ENCODE measurements at regions not wholly inside any gene's neighbourhood (a gene's known extent, or its start where the extent isn't known, plus 50 kb on each side); places are given as distances from the start of the nearest gene placed in this dataset.

DNA sequence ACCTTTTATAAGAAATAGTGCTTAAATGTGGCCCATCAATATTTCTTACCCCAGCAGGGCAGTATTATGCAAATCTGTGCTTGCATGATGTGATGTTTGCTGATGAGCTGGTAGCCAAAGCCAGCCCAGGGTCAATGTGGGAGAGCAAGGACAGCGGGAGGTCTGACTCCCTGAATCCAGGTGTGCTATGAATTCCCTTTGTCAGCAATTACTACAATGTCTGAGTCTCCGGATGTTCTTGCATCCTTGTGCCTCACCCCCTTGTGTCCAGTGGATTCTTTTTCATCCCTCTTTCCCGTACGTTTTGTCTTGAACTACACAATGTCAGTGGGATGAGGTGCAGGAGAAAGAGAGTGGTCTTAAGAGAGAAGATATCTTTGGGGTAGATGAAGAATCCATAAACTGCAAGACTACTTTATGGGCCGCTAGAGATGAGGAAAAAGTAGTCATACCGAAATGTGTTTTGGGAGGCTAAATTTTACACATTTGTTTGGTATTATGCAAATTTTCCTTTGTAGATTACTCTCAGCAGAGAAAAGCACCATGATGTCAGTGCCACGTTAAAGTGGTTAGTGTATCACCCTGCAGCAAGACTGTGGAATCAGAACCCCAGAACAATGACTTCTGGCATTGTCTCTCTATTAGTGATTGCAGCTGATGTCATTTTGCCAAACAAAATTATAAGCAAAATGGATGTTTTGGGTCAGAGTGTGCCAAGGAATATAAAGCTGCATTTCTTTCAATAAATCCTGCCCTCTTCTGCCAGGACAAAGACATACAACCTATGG is 53.5 kb upstream of the TSHZ3 start:
- ATAC-seq, result no peak
- DNase-seq, result no peak
- intact Hi-C loops (cut with micrococcal nuclease), result no loop called here

DNA sequence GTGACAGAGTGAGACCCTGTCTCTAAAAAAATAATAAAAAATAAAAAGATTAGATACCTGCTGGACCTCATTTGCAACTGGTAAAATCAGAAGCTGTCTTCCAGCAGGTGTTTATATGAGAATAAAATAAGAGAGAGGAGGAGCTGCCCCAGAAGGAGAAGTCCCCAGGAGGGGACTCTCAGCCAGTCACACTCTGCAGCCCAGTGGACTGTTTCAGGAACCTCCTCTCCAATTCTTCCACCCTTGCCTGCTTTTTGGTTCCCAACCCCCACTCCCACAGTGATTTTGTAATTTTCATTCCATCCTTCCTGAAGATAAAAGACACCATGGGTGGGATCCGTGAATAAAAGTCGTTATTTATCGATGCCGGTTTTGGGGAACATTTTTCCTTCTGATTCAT is 56.9 kb upstream of the TSHZ3 start:
- DNase-seq (no peak), ATAC-seq (no peak)
- intact Hi-C loops (cut with micrococcal nuclease), result no loop called here

DNA sequence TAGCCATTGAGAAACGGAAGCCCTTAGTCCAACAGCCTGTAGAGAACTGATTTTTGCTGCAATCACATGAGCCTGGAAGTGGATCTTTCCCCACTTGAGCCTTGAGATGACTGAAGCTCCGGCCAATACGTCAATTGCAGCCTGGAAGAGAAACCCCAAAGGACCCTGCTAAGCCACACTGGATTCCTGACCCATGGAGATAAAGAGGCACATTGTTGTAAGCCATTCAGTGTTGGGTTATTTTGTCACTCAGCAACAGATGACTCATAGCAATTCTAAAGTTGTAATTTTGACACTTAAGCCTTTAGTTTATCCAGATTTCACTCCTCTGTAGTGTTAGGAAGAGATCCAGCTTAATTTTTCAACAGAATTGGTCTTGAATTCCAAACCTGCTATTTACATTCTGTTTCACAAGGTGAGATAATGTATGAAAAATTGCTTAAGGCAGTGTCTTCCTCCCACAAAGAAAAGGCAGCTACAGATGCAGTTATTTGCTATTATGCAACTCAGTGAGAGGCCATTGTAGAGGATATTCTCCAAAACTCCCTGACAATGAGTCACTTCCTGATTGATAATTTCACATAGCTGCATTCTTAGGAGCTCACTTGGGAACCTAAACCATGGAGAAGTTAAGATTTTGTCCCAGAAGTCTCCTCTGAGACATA is 59.4 kb upstream of the TSHZ3 start:
- intact Hi-C loops (cut with micrococcal nuclease), result no loop called here
- peak; percentile 96 for ATAC-seq
- peak; percentile 31 for DNase-seq

DNA sequence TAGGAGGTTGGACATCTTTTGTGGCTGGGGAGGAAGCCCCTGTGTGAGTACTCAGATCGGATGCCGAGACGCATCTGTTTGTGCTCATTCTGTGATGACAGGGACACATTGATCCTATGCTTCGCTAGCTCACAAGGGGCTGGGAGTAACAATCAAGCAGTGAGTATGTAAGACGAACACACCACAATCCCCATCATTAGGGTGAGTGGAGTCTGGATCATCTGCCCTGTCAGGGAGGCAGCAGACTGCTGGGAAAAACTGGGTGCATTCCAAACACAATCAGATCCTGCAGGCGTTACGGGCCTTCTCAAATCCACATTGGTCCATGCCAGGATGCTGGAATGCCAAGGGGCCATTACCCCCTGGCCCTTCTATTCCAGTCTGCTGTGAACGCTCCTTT is 64.1 kb upstream of the TSHZ3 start:
- intact Hi-C loops (cut with micrococcal nuclease), result no loop called here
- no peak for DNase-seq
- ATAC-seq, result no peak

DNA sequence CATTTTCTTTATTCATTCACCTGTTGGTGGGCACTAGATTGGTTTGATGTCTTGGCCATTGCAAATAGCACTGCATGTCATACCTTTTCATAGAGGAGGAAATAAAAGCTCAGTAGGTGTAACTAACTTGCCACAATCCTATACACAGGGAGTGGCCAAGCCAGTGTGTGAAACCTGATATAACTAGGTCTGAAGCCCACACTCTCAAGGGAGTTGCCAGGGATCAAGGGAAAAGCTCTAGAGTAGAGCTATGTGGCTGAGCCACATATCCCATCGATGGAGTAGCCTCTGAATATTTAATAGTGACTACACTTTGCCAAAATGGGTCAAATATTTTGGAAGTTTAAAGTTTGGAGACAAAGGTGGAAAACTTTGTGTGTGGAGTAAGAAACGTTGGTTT is 66.1 kb upstream of the TSHZ3 start:
- ATAC-seq (no peak), DNase-seq (no peak)
- intact Hi-C loops (cut with micrococcal nuclease), result no loop called here

DNA sequence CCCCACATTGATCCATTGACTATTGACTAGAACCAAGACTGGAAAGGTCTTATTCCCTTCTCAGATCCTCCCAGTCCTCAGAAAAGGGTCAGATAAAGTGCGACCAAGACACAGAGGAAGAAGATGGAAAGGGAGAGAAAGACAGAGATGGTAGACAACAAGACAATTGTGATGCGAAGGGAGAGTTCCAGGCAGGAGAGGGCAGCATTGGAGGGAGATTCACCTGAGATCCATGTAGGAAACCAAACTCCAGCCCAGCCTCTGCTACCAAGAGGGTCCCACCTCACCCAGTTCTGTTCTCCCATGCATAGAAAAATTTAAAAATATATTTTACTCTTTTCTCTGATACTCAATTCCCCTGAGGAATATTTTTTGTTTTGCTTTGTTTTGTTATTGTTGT is 67.3 kb upstream of the TSHZ3 start:
- intact Hi-C loops (cut with micrococcal nuclease), result no loop called here
- no peak for ATAC-seq
- no peak for DNase-seq

DNA sequence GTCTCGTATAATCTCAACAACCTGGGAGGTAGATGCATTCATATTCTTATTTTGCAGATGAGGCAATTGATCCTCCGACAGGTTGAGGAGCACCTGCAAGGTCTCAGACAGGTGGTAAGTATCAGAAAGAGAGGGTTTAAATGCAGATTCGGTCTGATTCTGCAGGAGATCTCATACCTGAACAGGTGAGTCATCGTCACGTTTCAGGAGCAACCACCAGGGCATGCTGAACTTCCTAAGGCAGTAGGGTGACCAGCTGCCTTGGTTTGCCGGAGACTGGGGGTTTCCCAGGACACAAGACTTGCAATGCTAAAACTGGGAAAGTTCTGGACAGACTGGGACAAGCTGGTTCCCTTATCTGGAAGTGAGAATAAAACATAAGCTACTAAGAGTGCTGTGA is 68.8 kb upstream of the TSHZ3 start:
- intact Hi-C loops (cut with micrococcal nuclease), result no loop called here
- ATAC-seq (no peak), DNase-seq (no peak)

DNA sequence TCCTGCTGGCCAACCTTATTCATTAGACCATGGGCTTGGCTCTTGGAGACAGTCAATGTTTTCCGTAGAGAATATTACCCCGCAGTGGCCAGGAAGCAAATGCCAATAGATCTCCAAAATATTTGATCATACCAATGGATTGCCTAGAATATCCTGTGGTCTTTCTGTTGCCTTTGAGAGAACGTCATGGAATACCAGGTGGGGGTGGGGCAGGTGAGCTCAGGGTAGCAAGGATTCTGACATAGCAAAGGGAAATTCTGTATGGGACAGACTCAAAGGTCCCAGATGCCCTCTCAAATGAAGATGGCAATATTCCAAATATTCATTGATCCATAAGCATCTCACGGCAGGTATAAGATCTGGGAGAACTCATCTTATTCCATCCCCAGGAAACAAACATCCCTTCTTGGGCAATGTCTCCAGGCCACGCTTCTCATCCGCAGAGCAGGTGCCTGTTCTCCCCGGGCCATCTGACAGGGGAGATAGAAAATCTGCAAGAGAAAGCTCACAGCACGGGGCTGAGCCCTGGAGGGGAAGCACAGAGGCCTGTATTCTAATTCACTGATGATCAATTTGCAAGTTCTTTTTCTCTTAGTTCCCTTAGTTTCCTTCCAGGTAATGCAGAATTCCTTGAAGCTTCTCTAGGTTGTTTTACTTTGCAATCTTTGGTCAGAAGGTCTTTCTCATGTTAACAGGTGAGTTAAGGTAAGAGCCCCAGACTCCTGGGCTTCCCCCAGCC is 69.6 kb upstream of the TSHZ3 start:
- ATAC-seq, result no peak
- DNase-seq, result no peak
- intact Hi-C loops (cut with micrococcal nuclease), result no loop called here

DNA sequence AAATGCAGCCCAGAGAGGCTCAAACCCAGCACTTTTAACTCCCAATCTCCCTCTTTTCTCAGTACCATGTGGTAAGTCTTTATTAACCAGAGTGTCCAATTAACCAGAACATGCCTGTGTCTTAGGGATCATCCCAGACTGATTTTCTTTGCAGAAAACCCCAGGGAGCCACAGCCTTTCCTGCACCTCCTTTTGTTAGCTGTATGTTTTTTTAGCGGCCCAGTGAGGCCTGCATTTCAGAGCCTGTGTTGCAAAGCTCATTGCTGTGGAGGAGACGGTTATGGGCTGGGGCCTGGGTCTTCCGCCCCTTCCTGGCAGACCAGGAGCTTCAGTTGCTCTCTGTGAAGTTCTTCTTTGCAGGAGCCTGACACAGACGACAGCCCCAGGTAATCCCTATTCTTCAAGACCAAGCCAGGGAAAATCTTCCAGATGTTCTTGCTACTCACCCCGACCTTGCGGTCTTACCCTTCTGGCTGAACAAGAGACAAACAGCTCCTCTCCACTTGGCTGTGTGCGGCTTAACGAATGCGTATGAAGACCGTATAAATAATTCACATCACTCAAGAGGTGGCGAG is 70.7 kb upstream of the TSHZ3 start:
- no peak for ATAC-seq
- intact Hi-C loops (cut with micrococcal nuclease), result no loop called here
- no peak for DNase-seq

DNA sequence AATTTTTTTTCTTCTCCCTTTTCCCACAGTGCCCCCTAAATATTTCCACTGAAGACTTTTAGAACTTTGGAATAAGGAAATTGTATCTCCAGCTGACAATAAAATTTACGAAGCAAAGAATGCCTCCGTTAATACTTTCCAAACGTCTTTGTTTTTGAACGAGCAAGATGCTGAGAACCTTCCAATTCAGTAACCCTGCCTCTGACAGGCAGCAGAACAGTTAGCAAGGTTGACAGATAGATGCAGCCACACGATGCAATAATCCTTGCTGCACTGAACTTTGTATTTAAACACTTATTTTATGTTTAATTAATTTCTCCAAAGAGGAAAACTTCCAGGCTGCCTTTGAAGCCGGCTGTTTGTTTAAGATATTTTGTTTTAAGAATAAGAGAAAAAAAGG is 71.8 kb upstream of the TSHZ3 start:
- DNase-seq (no peak), ATAC-seq (no peak)
- intact Hi-C loops (cut with micrococcal nuclease), result no loop called here

DNA sequence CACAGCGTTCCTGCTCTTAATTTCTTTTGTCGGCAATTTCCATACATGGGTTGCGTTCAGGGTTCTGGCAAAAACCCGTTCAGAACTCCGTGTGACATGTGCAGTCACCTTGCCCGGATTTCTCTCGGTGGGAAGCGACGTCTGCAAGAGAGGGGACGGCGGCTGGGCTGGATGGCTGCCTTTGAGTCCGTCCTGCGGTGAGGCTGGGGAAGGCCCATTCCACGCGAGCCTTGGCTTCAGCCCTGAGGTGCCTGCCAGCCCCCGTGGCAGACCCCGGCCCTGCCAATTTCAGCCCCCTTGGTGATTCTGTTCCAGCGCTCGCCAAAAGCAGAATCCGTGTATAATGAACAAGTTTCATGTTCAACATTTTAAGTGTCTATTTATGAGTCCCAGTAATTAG is 72.6 kb upstream of the TSHZ3 start:
- ATAC-seq (no peak), DNase-seq (no peak)
- intact Hi-C loops (cut with micrococcal nuclease), result no loop called here

DNA sequence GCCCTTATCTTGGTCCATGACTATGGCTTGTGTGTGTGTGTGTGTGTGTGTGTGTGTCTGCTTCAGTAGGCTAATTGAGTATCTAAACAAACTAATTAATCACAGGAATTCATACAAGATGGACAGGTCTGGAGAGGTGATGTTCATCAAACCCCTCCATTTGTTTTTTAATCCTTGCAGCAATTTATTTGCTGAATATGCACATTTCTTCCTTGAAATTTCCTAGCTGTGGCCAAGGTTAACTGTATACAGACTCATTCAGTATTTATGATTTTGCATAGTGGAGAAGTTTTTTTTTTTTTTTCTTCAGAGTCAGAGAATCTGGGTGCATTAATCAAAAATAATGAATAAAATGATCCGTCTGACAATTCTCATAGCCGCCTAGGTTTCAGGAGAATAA is 74.7 kb upstream of the TSHZ3 start:
- DNase-seq (no peak), ATAC-seq (no peak)
- intact Hi-C loops (cut with micrococcal nuclease), result no loop called here

DNA sequence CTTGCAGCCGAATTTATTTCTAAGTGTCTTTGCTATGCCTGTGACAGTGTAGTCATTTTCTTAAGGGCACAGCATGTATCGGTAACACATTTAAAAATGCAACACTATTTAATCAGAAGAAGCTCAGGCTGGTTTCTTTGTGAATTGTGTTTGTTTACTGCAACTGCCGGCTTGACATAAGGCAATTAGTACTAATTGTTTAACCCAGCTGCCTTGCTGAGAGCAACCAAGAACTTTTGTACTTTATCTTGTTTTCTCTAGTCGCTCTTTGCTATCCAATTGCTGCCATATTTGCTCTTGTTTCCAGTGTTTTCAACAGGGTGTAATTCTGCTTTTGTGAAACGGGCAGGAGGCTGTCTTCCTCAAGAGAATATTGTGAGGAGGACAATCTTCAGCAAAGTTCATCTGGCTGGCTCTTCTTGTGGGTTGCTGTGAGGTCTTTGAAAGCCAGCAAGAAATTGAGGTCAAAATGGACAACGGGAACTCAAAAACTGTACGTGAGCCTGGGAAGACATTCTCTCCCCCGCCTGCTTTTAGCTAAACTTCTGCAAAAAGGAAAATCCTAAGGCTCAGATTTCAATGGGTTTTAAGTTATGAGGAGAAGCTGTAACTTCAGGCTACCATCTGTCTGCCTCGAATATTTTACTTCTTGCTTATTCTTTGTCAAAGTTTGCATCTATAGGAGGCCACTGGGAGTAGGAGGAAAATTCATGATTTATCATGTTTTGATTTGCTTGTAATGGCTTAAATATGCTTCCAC is 75.8 kb upstream of the TSHZ3 start:
- no peak for ATAC-seq

DNA sequence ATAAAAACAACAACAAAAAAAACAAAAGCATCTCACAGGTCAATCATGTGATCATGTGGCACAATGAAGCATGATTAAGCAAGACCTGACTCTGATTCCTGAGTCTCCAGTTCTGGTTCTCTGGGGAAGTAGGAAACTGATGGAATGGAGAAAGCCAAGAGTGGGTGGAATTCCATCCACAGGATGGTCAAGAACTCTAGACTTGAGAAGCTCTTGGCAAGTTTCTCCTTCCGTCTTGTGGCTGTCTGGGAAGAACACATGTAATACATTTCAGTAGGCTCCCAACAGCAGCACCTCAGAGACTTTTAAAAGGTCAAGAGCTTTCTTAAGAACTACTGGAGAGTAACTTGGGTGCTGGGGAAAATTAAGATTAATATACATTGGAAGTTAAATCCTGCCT is 78.6 kb upstream of the TSHZ3 start:
- no peak for DNase-seq
- intact Hi-C loops (cut with micrococcal nuclease), result no loop called here
- peak; percentile 50 for ATAC-seq

More for the DNA sequence above, 75.8 kb upstream of the TSHZ3 start:
- intact Hi-C loops (cut with micrococcal nuclease), result no loop called here
- no peak for DNase-seq

DNA sequence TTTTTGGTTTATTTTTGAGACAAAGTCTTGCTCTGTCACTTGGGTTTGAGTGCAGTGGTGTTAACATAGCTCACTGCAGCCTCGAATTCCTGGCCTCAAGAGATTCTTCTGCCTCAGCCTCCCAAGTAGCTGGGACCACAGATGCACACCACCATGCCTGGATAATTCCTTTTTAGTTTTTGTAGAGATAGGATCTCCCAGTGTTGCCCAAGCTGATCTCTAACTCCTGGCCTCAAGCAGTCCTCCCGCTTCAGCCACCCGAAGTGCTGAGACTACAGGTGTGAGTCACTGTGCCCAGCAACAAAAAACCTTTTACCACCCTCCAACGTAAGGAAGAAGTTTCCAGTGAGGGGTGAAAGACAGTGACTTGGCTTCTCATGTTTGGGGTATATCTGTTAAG is 81.1 kb upstream of the TSHZ3 start:
- DNase-seq (no peak), ATAC-seq (no peak)
- intact Hi-C loops (cut with micrococcal nuclease), result no loop called here

DNA sequence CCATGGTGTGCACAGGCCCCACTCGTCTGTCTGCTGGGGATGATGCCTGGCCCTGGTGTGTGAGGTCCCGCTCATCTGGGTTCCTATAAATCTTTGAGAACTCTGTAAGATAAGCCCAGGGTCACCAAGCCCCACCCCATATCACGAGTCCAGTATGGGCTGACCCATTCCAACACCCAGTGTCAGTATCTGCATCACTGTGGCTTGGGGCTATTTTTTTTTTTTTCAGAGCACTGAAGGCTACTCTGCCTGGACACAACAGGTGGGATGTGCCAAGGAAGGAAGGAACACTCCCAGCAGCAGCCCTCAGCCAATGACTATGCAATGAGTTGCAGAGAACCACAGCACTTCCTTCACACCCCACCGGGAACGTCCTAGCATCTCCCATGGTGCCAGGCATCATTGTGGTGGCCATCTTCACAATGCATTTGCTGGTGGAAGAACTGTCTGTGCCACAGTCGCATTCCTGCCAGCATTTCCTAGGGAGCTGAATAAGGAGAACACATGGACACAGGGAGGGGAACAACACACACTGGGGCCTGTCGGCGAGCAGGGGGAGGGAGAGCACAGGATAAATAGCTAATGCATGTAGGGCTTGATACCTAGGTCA is 83.1 kb upstream of the TSHZ3 start:
- intact Hi-C loops (cut with micrococcal nuclease), result no loop called here
- ATAC-seq, result no peak

DNA sequence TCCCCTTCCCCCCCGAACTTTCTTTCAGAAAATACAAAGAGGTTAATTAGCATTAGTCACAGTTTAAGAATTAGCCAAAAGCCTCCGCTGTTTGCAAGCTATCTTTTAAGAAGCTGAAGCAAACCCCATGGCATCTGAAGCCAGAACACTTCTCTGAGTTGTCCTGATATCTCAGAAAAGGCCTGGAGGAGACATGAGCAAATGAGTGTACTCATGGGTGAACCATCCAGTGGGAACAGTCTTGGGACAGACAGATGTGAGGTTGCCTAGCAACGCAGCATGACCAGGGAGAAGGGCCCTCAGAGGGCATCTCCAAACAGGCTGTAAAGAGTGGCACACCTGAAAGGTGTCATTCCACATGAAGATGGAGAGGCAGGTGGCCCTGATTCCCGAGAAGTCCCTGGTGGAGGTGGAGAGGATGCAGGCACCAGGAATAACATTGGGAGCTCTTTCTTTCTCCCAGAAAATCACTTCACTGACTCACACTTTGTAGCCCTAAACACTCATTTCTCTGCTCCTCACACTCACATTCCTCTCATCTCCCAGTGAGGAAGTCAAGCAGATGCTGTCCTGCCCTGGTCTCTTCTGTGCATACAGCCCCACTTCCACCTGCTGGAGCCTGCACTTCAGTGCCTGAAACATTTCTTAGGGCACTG is 87.0 kb upstream of the TSHZ3 start:
- intact Hi-C loops (cut with micrococcal nuclease), result no loop called here
- ATAC-seq (no peak), DNase-seq (no peak)

More for the DNA sequence above, 83.1 kb upstream of the TSHZ3 start:
- DNase-seq, result no peak

DNA sequence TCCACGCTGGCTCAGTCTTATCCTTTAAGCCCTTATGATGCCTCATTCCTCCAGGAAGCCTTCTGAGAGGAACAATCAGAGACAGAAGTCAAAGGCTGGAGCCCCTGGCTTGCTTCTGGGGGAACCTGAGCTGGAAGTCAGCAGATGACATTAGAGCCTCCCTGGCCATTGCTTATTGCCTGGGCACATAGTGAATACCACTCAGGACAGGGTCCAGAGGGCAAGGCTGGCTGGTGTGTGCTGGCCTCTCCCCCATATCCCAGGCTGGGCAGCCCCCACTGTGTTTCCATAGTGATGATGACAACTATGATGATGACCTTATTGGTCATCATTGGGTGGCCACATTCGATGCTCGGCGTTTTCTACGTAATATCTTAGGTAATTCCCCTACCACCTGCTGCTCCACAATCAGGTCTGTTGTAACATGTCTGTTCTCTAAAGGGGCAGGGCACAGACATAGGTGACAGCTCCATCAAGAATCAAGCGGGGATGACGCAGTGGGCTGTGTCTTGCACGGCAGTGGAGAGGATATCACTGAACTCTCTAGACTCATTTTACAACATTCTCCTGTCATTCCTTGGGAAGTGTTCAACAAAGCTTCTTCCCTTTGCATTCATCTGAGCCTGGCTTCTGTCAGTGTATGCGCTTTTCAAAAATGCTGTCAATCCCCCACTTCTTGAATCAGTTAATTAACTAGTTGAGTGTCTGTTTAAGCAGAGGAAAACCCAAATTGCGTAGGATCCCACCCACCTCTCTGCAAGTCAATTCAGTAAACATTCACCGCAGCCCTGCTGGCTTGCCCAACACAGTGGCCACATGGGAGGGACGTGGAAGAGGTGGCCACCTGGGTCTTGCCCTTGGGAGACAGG is 89.4 kb upstream of the TSHZ3 start:
- ATAC-seq (no peak), DNase-seq (no peak)
- intact Hi-C loops (cut with micrococcal nuclease), result no loop called here
